HuH-7 (cell line): ENCODE measurements at regions not wholly inside any gene's neighbourhood (a gene's known extent, or its start where the extent isn't known, plus 50 kb on each side); places are given as distances from the start of the nearest gene placed in this dataset.
A peak's percentile ranks its signal among the peaks of the same experiment; 100 is the strongest.
"Not testable (repeated sequence)": the region's sequence is repeated elsewhere in the genome, so short reads cannot be mapped to it uniquely, and the experiment has no call there.

ENCODE experiments used
- DNase-seq: peaks from one replicate; pipeline ENCODE4 v3.0.0; 2011; ENCODE audit warnings: low spot score

GRCh38 chr1:238346340-238346739 lies 455.6 kb upstream of the ZP4 start:
- DNase-seq: no peak

DNA sequence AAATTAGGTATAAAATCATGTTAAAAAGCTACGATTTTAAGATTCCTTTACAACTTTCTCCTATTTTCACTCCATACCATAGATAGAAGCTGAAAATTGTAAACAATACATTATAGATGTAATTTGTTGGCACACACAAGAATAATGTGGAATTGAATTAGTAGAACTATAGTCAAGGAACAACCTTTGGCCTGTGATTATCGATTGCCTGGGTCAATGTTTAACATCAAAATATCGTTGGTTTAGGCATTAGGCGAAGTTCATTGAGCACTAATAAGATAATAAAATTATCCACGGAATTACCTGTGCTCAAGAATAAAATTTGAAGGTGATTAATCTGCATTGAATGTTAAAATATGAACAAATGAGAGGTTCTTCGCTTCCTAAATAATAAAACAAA lies 455.1 kb upstream of the ZP4 start:
- DNase-seq: no peak

DNA sequence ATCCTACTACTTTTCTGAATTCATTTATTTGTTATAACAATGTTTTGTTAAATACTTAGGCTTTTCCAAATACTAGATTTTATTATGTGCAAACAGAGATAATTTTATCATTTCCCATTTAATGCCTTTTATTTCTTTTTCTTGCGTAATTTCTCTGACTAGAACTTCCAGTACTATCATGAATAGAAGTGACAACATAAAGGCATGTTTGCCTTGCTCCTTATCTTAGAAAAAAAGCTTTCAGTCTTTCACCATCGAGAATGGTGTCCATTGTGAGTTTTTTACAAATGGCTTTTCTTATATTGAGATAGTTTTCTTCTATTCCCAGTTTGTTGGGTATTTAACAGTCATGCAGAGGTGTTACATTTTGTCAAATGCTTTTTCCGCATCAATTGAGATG lies 453.1 kb upstream of the ZP4 start:
- no peak for DNase-seq

GRCh38 chr1:238341395-238341794 lies 450.7 kb upstream of the ZP4 start:
- DNase-seq: no peak

GRCh38 chr1:238340989-238341388 lies 450.3 kb upstream of the ZP4 start:
- DNase-seq: no peak

DNA sequence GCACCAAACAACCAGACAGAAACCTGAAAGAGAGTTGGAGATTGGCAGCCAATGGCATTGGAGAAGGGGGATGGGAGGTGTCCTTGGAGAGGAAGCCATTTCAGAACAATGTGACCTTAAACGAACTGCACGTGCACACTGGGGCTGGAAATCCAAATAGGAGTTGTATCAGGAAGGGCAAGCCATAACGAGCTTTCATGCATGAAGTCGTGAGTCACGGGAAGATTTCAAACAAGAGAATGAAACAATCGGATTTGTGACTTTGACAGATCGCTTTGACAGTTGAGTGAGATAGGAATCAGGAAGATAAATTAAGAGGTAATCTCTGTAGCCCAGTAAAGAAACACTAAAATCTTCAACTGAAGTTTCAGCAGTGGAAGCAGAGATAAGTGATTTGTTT lies 445.8 kb upstream of the ZP4 start:
- no peak for DNase-seq

DNA sequence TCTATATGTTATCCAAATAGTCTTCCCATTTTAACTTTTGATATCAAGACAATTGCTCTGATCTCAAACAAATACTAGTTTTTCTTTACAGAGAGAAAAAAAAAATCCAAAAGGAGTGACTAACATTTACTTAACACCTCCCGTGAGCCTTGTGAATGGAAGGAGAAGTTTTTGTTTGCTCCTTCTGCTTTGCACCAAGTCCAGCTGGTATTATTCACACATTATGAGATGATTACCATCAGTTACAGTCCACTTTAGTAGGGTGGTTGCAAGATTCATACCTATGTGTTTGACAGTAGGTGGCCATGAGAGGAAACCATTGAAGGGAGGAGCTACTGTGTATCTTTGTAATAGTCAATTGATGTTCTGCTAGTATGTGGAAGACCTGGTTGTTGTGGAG lies 443.4 kb upstream of the ZP4 start:
- no peak for DNase-seq

DNA sequence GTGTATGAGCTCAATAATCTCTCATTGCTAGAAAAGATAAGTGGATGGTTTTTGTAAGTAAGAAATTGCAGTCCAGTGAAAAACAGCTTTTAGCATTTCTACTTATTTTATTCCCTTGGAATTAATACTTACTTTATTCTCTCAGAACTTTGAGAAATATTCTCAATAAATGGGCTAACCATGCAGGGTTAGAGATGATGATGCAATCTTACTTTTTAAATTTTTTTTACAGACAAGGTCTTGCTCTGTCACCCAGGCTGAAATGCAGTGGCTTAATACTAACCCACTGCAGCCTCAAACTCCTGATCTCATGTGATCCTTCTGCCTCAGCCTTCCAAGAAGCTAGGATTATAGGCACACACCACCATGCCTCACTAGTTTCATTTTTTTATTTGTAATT lies 440.8 kb upstream of the ZP4 start:
- no peak for DNase-seq

GRCh38 chr1:238329671-238330070 lies 438.9 kb upstream of the ZP4 start:
- no peak for DNase-seq

GRCh38 chr1:238327033-238327432 lies 436.3 kb upstream of the ZP4 start:
- not testable (repeated sequence) for DNase-seq

DNA sequence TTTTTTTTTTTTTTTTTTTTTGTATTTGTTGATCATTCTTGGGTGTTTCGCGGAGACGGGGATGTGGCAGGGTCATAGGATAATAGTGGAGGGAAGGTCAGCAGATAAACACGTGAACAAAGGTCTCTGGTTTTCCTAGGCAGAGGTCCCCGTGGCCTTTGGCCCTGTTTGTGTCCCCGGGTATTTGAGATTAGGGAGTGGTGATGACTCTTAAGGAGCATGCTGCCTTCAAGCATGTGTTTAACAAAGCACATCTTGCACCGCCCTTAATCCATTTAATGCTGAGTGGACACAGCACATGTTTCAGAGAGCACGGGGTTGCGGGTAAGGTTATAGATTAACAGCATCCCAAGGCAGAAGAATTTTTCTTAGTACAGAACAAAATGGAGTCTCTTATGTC lies 435.8 kb upstream of the ZP4 start:
- DNase-seq: not testable (repeated sequence)

DNA sequence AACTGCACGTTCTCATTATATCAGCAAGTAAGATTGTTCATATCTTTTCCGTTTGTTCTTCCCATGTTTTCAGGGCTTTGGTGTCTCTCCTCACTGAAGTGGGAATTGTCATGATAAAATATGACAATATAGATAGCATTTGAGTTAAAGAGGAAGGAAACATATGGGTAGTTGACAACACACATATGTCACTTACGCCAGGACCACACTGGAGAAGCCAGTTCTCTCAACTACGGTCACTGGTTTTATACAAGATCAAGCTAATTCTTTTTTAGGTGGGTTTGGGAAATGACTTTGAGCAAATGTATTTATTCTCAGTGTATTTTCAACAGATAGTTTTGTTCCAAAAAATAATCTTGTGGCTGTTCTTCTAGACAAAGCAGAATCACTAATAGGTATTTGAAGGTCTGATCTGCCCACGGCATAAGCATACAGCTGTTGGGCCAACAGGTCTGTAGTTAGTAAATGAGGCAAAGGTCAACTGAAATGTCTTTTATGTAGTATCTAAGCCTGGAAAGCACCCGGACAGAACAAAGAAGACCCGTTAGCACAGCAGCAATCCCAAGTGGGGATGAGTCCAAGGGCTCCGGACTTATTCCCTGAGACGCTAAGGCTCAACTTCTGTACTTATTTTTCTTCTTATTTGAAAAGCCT lies 433.6 kb upstream of the ZP4 start:
- DNase-seq: no peak

DNA sequence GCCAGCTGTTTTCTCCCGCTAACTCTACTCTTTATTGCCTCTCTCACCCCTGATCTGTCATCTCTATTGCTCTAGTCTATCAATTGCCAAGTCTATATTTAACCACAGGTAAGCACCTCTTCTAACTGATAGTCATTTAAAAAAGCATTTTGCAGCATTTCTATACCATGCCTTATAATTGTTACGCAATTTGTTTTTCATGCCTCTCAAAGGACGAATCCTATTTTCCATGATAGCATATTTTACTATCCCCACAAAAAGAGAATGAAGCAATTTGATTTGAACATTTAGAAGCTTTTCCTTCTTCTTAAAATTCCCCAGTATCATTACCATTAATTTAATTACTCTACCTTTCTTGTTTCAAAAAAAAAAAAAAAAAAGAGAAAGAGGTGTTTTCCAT lies 432.8 kb upstream of the ZP4 start:
- DNase-seq: no peak

DNA sequence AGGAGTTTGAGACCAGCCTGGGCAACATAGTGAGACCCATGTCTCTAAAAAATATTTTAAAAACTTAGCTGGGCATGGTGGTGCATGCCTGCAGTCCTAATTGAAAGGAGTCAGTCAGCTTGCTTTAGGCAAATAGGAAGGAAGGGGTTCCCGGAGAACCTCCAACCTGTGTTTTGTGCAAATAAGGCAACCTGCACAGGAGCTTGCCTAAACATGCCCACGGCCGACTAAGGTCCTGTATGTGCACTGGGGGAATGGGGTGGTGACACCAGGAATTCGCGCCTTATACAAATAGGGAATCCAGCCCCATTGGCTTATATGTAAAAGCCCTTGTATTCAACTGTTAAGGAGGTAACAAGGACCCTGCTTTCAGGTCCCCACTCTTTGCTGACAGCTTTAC lies 429.2 kb upstream of the ZP4 start:
- DNase-seq: no peak

DNA sequence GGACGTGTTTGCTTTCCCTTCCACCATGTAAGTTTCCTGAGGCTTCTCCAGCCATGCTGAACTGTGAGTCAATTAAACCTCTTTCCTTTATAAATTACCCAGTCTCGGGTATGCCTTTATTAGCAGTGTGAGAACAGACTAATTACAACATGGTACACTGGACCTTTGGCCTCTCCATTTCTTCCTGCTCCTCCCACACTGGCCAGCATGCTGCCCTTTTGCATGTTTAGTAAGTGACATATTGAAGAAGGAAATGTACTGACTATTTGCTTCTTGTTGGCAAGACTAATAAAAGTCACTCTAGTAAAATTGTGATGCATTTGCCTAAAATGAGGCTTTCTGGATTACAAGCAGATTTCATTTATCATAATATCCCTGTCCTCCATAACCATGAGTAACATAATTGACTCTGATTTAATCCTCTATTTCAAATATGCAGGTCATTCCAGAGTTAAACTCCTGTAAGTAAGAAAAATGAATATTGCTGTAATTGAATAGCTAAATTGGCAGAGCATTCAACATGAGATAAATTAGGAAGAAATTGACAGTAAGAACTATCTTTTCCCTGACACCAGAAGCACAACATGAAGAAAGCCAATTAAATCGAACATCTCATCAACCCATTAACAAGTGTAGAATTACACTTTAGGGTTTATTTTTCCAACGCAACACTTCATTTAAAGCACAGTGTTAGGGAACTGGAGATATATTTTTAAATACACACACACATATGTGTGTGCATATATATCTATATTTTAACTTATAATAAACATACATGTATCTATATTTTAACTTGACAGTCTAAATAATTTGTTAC lies 427.8 kb upstream of the ZP4 start:
- DNase-seq: no peak

DNA sequence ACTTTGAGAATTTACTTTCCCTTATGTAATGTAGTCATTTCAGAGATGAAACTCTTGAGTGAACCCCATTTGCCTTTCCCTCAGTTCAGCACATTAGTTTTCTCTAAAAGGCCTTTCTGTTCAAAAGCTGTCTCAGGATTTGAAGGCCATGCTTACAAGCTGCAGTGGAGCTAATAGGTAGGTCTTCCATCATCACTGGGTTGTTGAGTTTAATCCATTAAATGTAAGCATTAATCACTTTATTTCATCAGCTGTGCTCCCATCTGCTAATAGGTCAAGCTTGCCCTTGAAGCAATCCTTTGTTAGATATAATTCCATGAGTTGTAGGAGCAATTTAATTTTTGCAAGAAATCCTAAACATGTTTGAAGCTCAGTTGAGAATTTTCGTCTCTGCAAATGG lies 422.2 kb upstream of the ZP4 start:
- DNase-seq: no peak

DNA sequence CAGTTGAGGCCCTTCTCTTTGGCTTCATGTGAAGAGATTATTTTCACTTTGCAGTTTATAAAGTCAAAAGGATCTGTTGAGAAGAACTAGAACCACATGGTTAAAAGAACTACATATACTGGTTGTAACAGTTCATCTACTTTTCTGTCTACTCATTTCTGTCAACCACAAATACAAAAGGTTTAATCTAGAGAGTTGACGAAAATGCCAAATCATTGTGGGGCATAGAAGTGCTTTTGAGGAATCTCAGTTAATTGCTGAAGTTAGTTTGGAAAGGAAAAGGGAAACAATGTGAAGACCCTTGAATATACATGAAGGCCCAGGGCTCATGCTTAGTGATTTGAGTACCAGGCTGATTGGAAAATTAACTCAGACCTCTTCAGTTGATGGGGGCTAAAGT lies 415.7 kb upstream of the ZP4 start:
- no peak for DNase-seq

DNA sequence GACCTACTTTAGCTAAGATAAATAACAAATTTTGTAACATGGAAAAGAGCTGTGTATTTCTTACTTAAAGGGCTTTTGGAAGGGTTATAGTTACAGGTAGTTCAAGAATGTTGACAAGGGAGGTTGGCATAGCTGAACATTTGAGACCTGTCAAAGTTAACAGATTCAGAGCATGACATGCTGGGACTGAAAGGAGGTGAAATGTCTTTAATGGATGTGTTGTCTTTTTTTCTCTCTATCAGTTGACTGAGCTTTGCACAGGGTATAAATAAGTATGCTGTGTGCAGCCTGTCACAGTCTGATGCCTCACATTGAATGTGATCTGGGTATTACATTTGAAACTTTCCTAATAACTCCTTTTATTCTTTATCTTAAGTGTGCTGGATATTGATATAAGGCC lies 411.9 kb upstream of the ZP4 start:
- no peak for DNase-seq

DNA sequence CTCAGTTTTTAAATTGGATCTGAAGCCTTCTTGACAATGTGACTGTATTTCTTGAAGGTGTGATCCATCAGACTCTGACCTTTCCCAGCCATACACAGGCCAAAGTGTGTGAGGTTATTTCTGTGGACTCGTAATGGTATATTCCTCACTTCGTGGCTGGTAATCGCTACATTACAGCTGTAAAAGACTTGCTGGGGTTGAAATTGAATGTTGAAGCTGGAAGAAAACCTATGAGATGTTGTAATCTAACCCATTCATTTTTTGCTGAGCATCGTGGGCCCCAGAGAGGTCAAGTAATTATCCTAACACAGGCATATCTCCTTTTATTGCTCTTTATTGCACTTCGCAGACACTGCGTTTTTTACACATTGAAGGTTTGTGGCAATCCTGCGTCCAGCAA lies 405.6 kb upstream of the ZP4 start:
- DNase-seq: peak; percentile 5

DNA sequence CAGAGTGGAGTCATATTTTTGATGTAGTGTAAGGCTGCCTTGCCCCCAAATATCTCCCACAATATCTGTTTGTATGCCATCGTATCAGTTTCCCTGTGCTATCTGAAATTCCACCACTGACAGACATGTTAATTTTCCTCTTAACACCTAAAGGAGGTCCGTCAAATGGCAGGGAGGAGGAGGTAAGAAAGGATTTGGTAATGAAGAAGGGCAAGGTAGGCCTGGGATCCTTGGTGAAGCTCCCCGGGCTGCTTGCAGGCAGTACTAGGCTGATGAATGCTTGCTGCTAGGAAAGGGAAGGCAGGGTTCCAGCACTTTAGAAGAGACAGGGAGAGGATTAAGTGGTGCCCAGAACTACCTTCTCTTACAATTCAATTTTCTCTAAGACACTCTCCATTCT lies 402.4 kb upstream of the ZP4 start:
- DNase-seq: no peak

DNA sequence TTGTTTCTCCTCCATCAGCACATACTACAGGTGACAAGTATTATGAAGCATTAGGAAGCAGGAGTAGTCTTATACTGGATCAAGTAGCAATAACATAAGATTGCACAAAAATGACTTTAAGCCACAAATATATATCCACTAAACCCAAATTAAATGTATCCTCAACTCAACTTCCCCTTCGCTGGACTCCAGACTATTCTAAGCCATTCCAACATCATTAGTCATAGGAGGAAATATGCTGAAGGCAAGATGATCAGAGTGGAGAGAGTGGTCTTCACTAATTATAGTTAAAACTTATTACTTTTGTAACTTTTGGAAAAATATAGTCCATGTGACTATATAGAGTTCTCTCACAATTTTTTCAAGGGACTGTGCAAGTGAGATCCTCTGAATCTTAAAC lies 390.7 kb upstream of the ZP4 start:
- DNase-seq: no peak

- no peak for DNase-seq
Measured at GRCh38 chr1:238279694-238280380, 389.1 kb upstream of the ZP4 start.

DNA sequence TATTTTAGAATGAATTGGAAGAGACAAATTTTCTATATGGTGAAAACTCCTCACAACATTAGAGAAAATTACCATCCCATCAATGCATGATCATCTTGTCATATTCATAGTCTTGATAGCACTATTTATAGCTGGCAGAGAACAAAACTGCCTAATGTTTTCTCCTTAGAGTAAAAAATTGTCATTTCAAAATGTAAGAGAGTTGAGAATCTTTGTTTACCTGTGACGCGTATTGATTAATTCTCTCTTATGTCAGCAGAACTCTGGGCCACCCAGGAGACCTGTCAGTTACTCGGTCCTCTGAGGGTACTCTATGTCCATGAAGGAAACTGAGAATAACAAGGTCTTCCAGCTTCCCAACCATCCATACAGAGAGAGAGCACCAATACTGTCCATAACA lies 381.4 kb upstream of the ZP4 start:
- no peak for DNase-seq
